Stomach (tissue), 4 donors: ENCODE measurements at regions not wholly inside any gene's neighbourhood (a gene's known extent, or its start where the extent isn't known, plus 50 kb on each side); places are given as distances from the start of the nearest gene placed in this dataset.

Source experiments
- POLR2A ChIP-seq, 4 donors: fragments of 450-650 bp; IDR thresholded peaks; one replicate each; pipeline ENCODE4 v1.6.1; 2016; ENCODE audit warnings: antibody characterized with exemption in 4 of 4, control low read depth in 2 of 4, mild to moderate bottlenecking in 1 of 4, moderate library complexity in 1 of 4
- POLR2AphosphoS5 ChIP-seq, 3 donors: sonication (generic); formaldehyde crosslinking; IDR thresholded peaks; one replicate each; pipeline ENCODE4 v1.6.1; 2016; ENCODE audit warnings: antibody characterized with exemption in 3 of 3

DNA sequence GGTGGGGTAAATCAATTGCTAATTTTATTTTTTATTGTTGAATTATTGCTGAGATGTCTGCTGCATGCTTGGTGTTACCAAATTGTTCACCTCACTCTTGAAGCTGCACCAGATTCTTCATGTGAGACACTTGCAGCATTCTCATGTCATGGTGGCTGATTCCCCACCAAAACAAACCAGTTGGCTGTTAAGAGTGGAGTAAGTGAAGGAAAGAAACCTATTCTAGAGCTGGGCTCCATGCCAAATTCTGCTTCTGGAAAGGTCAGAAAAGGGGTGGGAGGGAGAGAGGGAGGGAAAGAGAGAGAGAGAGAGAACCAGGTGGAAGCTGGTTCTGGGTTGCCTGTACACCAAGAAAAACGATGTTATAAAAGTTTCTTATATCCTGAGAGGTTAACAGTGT, 317.5 kb upstream of the THRB start:
- TF ChIP-seq POLR2A (IDR thresholded peaks at IDR 0.05) (no peak), POLR2AphosphoS5 (IDR thresholded peaks at IDR 0.05) (no peak)
